ENCODE measurements at regions not wholly inside any gene's neighbourhood (a gene's known extent, or its start where the extent isn't known, plus 50 kb on each side); places are given as distances from the start of the nearest gene placed in this dataset.
"Not testable (repeated sequence)": the region's sequence is repeated elsewhere in the genome, so short reads cannot be mapped to it uniquely, and the experiment has no call there.

GRCh38 chr4:138398322-138398721 is 156.2 kb upstream of the SLC7A11 start:
- Histone ChIP-seq H3K4me1 (ENCODE audit: control insufficient read depth, insufficient read depth, low read length) (no peaks in the 10 kb centered on the region), H3K27me3 (ENCODE audit: control insufficient read depth, insufficient read depth, low read length) (no peaks in the 10 kb centered on the region), H3K36me3 (ENCODE audit: control insufficient read depth, insufficient read depth, low read length) (no peaks in the 10 kb centered on the region), H3K4me3 (ENCODE audit: low read length) (no peak overlapping the region), H3K9me3 (ENCODE audit: control insufficient read depth, low read length) (no peaks in the 10 kb centered on the region), H3K9ac (ENCODE audit: low read length) (no peak overlapping the region)

GRCh38 chr4:138393886-138394610 is 151.9 kb upstream of the SLC7A11 start:
- no peaks in the 10 kb centered on the region for H3K36me3 ChIP-seq (ENCODE audit: control insufficient read depth, insufficient read depth, low read length)
- H3K9me3 ChIP-seq (ENCODE audit: control insufficient read depth, low read length), result no peaks in the 10 kb centered on the region
- H3K4me3 ChIP-seq (ENCODE audit: low read length), result no peak overlapping the region
- no peak overlapping the region for H3K9ac ChIP-seq (ENCODE audit: low read length)
- H3K4me1 ChIP-seq (ENCODE audit: control insufficient read depth, insufficient read depth, low read length), result no peaks in the 10 kb centered on the region
- H3K27me3 ChIP-seq (ENCODE audit: control insufficient read depth, insufficient read depth, low read length), result no peaks in the 10 kb centered on the region

GRCh38 chr4:138392751-138393308 is 150.7 kb upstream of the SLC7A11 start:
- no peaks in the 10 kb centered on the region for H3K9me3 ChIP-seq (ENCODE audit: control insufficient read depth, low read length)
- no peaks in the 10 kb centered on the region for H3K27me3 ChIP-seq (ENCODE audit: control insufficient read depth, insufficient read depth, low read length)
- H3K4me1 ChIP-seq (ENCODE audit: control insufficient read depth, insufficient read depth, low read length), result no peaks in the 10 kb centered on the region
- H3K9ac ChIP-seq (ENCODE audit: low read length), result no peak overlapping the region
- no peak overlapping the region for H3K4me3 ChIP-seq (ENCODE audit: low read length)
- H3K36me3 ChIP-seq (ENCODE audit: control insufficient read depth, insufficient read depth, low read length), result no peaks in the 10 kb centered on the region

GRCh38 chr4:138389976-138390685 is 148.0 kb upstream of the SLC7A11 start:
- no peaks in the 10 kb centered on the region for H3K4me1 ChIP-seq (ENCODE audit: control insufficient read depth, insufficient read depth, low read length)
- H3K36me3 ChIP-seq (ENCODE audit: control insufficient read depth, insufficient read depth, low read length), result no peaks in the 10 kb centered on the region
- H3K9me3 ChIP-seq (ENCODE audit: control insufficient read depth, low read length), result no peaks in the 10 kb centered on the region
- H3K27me3 ChIP-seq (ENCODE audit: control insufficient read depth, insufficient read depth, low read length), result no peaks in the 10 kb centered on the region
- no peak overlapping the region for H3K9ac ChIP-seq (ENCODE audit: low read length)
- no peak overlapping the region for H3K4me3 ChIP-seq (ENCODE audit: low read length)

GRCh38 chr4:138374947-138375346 is 132.8 kb upstream of the SLC7A11 start:
- Histone ChIP-seq H3K4me1 (ENCODE audit: control insufficient read depth, insufficient read depth, low read length) (no peaks in the 10 kb centered on the region), H3K9me3 (ENCODE audit: control insufficient read depth, low read length) (no peaks in the 10 kb centered on the region), H3K27me3 (ENCODE audit: control insufficient read depth, insufficient read depth, low read length) (no peaks in the 10 kb centered on the region), H3K9ac (ENCODE audit: low read length) (no peak overlapping the region), H3K36me3 (ENCODE audit: control insufficient read depth, insufficient read depth, low read length) (no peaks in the 10 kb centered on the region), H3K4me3 (ENCODE audit: low read length) (no peak overlapping the region)

- Histone ChIP-seq H3K9me3 (ENCODE audit: control insufficient read depth, low read length) (no peaks in the 10 kb centered on the region), H3K27me3 (ENCODE audit: control insufficient read depth, insufficient read depth, low read length) (no peaks in the 10 kb centered on the region), H3K9ac (ENCODE audit: low read length) (no peak overlapping the region), H3K36me3 (ENCODE audit: control insufficient read depth, insufficient read depth, low read length) (no peaks in the 10 kb centered on the region), H3K4me1 (ENCODE audit: control insufficient read depth, insufficient read depth, low read length) (no peaks in the 10 kb centered on the region), H3K4me3 (ENCODE audit: low read length) (no peak overlapping the region)
These were observed 125.8 kb upstream of the SLC7A11 start for GRCh38 chr4:138367942-138368341.

- H3K4me1 ChIP-seq (ENCODE audit: control insufficient read depth, insufficient read depth, low read length); H3K36me3 ChIP-seq (ENCODE audit: control insufficient read depth, insufficient read depth, low read length); H3K9me3 ChIP-seq (ENCODE audit: control insufficient read depth, low read length); H3K27me3 ChIP-seq (ENCODE audit: control insufficient read depth, insufficient read depth, low read length); H3K9ac ChIP-seq (ENCODE audit: low read length); H3K4me3 ChIP-seq (ENCODE audit: low read length): not testable (repeated sequence)
These were observed 110.3 kb upstream of the SLC7A11 start for GRCh38 chr4:138352446-138352845.

GRCh38 chr4:138348055-138348454 is 105.9 kb upstream of the SLC7A11 start:
- Histone ChIP-seq H3K27me3 (ENCODE audit: control insufficient read depth, insufficient read depth, low read length) (no peaks in the 10 kb centered on the region), H3K4me3 (ENCODE audit: low read length) (no peak overlapping the region), H3K4me1 (ENCODE audit: control insufficient read depth, insufficient read depth, low read length) (peaks cover 6% of the 10 kb centered on the region), H3K9me3 (ENCODE audit: control insufficient read depth, low read length) (no peaks in the 10 kb centered on the region), H3K36me3 (ENCODE audit: control insufficient read depth, insufficient read depth, low read length) (no peaks in the 10 kb centered on the region), H3K9ac (ENCODE audit: low read length) (no peak overlapping the region)

GRCh38 chr4:138347561-138347960 is 105.4 kb upstream of the SLC7A11 start:
- Histone ChIP-seq H3K4me3 (ENCODE audit: low read length) (no peak overlapping the region), H3K9ac (ENCODE audit: low read length) (no peak overlapping the region)

GRCh38 chr4:138344851-138345250 is 102.7 kb upstream of the SLC7A11 start:
- no peaks in the 10 kb centered on the region for H3K27me3 ChIP-seq (ENCODE audit: control insufficient read depth, insufficient read depth, low read length)
- H3K9ac ChIP-seq (ENCODE audit: low read length), result no peak overlapping the region
- H3K9me3 ChIP-seq (ENCODE audit: control insufficient read depth, low read length), result no peaks in the 10 kb centered on the region
- peaks cover 6% of the 10 kb centered on the region for H3K4me1 ChIP-seq (ENCODE audit: control insufficient read depth, insufficient read depth, low read length)
- no peaks in the 10 kb centered on the region for H3K36me3 ChIP-seq (ENCODE audit: control insufficient read depth, insufficient read depth, low read length)
- H3K4me3 ChIP-seq (ENCODE audit: low read length), result no peak overlapping the region

More at GRCh38 chr4:138347561-138347960, 105.4 kb upstream of the SLC7A11 start:
- no peaks in the 10 kb centered on the region for H3K27me3 ChIP-seq (ENCODE audit: control insufficient read depth, insufficient read depth, low read length)
- peaks cover 6% of the 10 kb centered on the region for H3K4me1 ChIP-seq (ENCODE audit: control insufficient read depth, insufficient read depth, low read length)
- H3K9me3 ChIP-seq (ENCODE audit: control insufficient read depth, low read length), result no peaks in the 10 kb centered on the region
- H3K36me3 ChIP-seq (ENCODE audit: control insufficient read depth, insufficient read depth, low read length), result no peaks in the 10 kb centered on the region

- Histone ChIP-seq H3K9ac (ENCODE audit: low read length) (no peak overlapping the region), H3K4me1 (ENCODE audit: control insufficient read depth, insufficient read depth, low read length) (peaks cover 6% of the 10 kb centered on the region), H3K27me3 (ENCODE audit: control insufficient read depth, insufficient read depth, low read length) (no peaks in the 10 kb centered on the region), H3K9me3 (ENCODE audit: control insufficient read depth, low read length) (no peaks in the 10 kb centered on the region), H3K4me3 (ENCODE audit: low read length) (no peak overlapping the region), H3K36me3 (ENCODE audit: control insufficient read depth, insufficient read depth, low read length) (no peaks in the 10 kb centered on the region)
These were observed 101.9 kb upstream of the SLC7A11 start for GRCh38 chr4:138344054-138344453.

GRCh38 chr4:138341739-138342415 is 99.7 kb upstream of the SLC7A11 start:
- H3K4me3 ChIP-seq (ENCODE audit: low read length), result no peak overlapping the region
- H3K9me3 ChIP-seq (ENCODE audit: control insufficient read depth, low read length), result no peaks in the 10 kb centered on the region
- no peak overlapping the region for H3K9ac ChIP-seq (ENCODE audit: low read length)
- no peaks in the 10 kb centered on the region for H3K36me3 ChIP-seq (ENCODE audit: control insufficient read depth, insufficient read depth, low read length)
- no peaks in the 10 kb centered on the region for H3K27me3 ChIP-seq (ENCODE audit: control insufficient read depth, insufficient read depth, low read length)
- H3K4me1 ChIP-seq (ENCODE audit: control insufficient read depth, insufficient read depth, low read length), result no peaks in the 10 kb centered on the region
